Activated CD4-positive, alpha-beta T cell treated with anti-CD3 and anti-CD28 coated beads, Interleukin-2, amount 10 ng/mL, durations not matched to agents 7 days and 5 days (primary cell): ENCODE measurements at regions not wholly inside any gene's neighbourhood (a gene's known extent, or its start where the extent isn't known, plus 50 kb on each side); places are given as distances from the start of the nearest gene placed in this dataset.

ENCODE experiments used
- CTCF ChIA-PET: fragments of 350-600 bp; sonication (Branson Sonifier 250); formaldehyde crosslinking; loops from one replicate; lab custom pipeline; 2021; ENCODE audit warnings: antibody characterized with exemption; lab: Charles Lee
- POLR2A ChIA-PET: fragments of 350-600 bp; sonication (Branson Sonifier 250); formaldehyde crosslinking; loops from one replicate; lab custom pipeline; 2021; ENCODE audit warnings: antibody characterized with exemption; lab: Charles Lee
- DNase-seq: peaks from one replicate; pipeline ENCODE4 v3.0.0-alpha.2; 2020
- H3K27ac Mint-ChIP-seq: one replicate; pipeline ENCODE4 v1.8.0; 2021; ENCODE audit warnings: mild to moderate bottlenecking, moderate library complexity, mixed read lengths
- H3K27me3 Mint-ChIP-seq: one replicate; pipeline ENCODE4 v1.8.0; 2021; ENCODE audit warnings: mixed read lengths
- H3K36me3 Mint-ChIP-seq: one replicate; pipeline ENCODE4 v1.8.0; 2021; ENCODE audit warnings: low read depth, mixed read lengths
- H3K4me1 Mint-ChIP-seq: one replicate; pipeline ENCODE4 v1.8.0; 2021; ENCODE audit warnings: mixed read lengths
- H3K4me3 Mint-ChIP-seq: one replicate; pipeline ENCODE4 v1.8.0; 2021; ENCODE audit warnings: mild to moderate bottlenecking, moderate library complexity, mixed read lengths
- H3K9me3 Mint-ChIP-seq: one replicate; pipeline ENCODE4 v1.8.0; 2021; ENCODE audit warnings: mixed read lengths

GRCh38 chr12:67449591-67450052 is 180.5 kb downstream of the CAND1 start:
- H3K36me3 Mint-ChIP-seq = peaks cover 8% of the 10 kb centered on the region
- ChIA-PET CTCF (interaction anchor here (1.5 kb wide), 1 partner anchor 12 kb away, joined by 4 read pairs; no protein-coding TSS in a partner anchor), POLR2A (no interaction called here)
- H3K9me3 Mint-ChIP-seq = peaks cover 8% of the 10 kb centered on the region
- peak overlapping the region; percentile 71 for H3K27ac Mint-ChIP-seq
- H3K27me3 Mint-ChIP-seq = peaks cover 12% of the 10 kb centered on the region
- H3K4me3 Mint-ChIP-seq = no peak overlapping the region
- DNase-seq = peak; percentile 8
- peaks cover 28% of the 10 kb centered on the region for H3K4me1 Mint-ChIP-seq

- Mint-ChIP-seq H3K4me1 (peaks cover 28% of the 10 kb centered on the region), H3K27me3 (peaks cover 14% of the 10 kb centered on the region), H3K4me3 (no peak overlapping the region), H3K9me3 (peaks cover 8% of the 10 kb centered on the region), H3K27ac (no peak overlapping the region), H3K36me3 (peaks cover 8% of the 10 kb centered on the region)
- DNase-seq = no peak
- POLR2A ChIA-PET = no interaction called here
- CTCF ChIA-PET = interaction anchor here (0.6 to 1.5 kb wide), 2 partner anchors 11 to 13 kb away, joined by 3 to 4 read pairs; no protein-coding TSS in a partner anchor
Measured at GRCh38 chr12:67450441-67450840, 181.3 kb downstream of the CAND1 start.

- H3K27me3 Mint-ChIP-seq = peaks cover 19% of the 10 kb centered on the region
- H3K9me3 Mint-ChIP-seq = peaks cover 8% of the 10 kb centered on the region
- DNase-seq = no peak
- CTCF ChIA-PET = interaction anchor here (0.6 kb wide), 1 partner anchor 12 kb away, joined by 3 read pairs; no protein-coding TSS in a partner anchor
- no peak overlapping the region for H3K27ac Mint-ChIP-seq
- H3K4me1 Mint-ChIP-seq = peaks cover 28% of the 10 kb centered on the region
- POLR2A ChIA-PET = no interaction called here
- H3K36me3 Mint-ChIP-seq = peaks cover 8% of the 10 kb centered on the region
- H3K4me3 Mint-ChIP-seq = no peak overlapping the region
Measured at GRCh38 chr12:67451206-67451605, 182.0 kb downstream of the CAND1 start.

- no peak overlapping the region for H3K4me3 Mint-ChIP-seq
- peaks cover 21% of the 10 kb centered on the region for H3K27me3 Mint-ChIP-seq
- peaks cover 8% of the 10 kb centered on the region for H3K9me3 Mint-ChIP-seq
- POLR2A ChIA-PET = no interaction called here
- DNase-seq = no peak
- peaks cover 8% of the 10 kb centered on the region for H3K36me3 Mint-ChIP-seq
- H3K27ac Mint-ChIP-seq = no peak overlapping the region
- peaks cover 28% of the 10 kb centered on the region for H3K4me1 Mint-ChIP-seq
- CTCF ChIA-PET = no interaction called here
Measured at GRCh38 chr12:67452119-67452805, 183.1 kb downstream of the CAND1 start.

DNA sequence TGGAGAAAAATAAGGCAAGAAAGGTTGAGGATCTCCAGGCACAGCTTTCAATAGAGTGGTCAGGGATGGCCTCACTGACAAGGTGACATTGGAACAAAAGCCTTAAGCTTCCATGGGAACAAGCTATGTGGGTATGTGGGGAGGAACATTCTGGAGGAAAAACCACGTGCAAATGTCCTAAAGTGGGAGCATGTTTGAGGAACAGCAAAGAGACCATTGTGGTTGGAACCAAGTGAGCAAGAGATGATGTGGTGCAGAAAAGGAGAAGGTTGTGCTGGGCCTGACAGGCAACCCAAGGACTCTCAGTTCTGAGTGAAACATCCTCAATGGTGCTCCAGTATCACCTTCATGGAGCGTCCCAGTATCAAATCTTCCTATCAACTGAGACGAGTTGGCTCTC is 184.0 kb downstream of the CAND1 start:
- Mint-ChIP-seq H3K4me1 (peaks cover 28% of the 10 kb centered on the region), H3K27me3 (peaks cover 19% of the 10 kb centered on the region), H3K4me3 (no peak overlapping the region), H3K36me3 (peaks cover 8% of the 10 kb centered on the region), H3K27ac (no peak overlapping the region), H3K9me3 (peaks cover 8% of the 10 kb centered on the region)
- POLR2A ChIA-PET = no interaction called here
- CTCF ChIA-PET = no interaction called here
- no peak for DNase-seq

DNA sequence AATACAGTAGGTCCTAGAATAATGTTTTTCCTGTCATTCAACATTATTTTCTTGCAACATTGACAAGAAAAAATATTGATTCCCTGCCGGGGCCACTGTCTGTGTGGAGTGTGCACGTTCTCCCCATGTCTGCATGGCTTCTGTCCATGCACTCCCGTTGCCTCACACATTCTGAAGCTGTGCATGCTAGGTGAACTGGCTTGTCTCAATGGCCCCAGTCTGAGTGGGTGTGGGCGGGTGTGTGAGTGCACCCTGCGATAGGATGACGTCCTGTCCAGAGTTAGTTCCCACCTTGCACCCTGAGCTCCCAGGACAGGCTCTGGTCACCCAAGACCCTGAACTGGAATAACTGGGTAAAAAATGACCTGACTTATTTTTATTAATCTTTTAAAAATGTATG is 186.1 kb downstream of the CAND1 start:
- ChIA-PET CTCF (no interaction called here), POLR2A (no interaction called here)
- Mint-ChIP-seq H3K9me3 (peaks cover 8% of the 10 kb centered on the region), H3K27ac (no peak overlapping the region), H3K27me3 (peaks cover 23% of the 10 kb centered on the region), H3K36me3 (no peaks in the 10 kb centered on the region), H3K4me3 (no peak overlapping the region), H3K4me1 (peaks cover 15% of the 10 kb centered on the region)
- no peak for DNase-seq

DNA sequence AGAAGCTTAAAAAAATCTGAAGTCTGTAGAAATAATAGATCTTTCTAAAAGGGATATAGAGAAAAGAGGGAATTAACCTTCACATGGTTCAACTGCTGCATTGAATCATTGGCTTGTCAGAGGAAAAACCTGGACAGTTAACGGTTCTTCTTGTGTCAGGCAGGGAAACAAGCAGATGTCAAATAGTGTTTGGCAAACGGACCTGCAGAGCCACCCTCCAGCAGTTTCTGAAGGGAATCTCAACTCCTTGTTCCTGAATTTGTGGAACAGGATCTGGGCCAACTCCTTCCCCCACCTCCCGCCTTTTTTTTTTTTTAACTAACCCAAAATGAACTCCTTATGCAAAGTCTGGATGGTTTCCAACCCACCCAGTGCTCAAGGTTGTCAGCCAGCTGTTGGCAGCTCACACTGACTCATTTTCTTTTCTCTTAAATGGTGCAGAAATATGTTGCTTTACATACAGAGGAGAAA is 187.3 kb downstream of the CAND1 start:
- Mint-ChIP-seq H3K27me3 (peaks cover 23% of the 10 kb centered on the region), H3K4me1 (peaks cover 9% of the 10 kb centered on the region), H3K9me3 (peaks cover 5% of the 10 kb centered on the region), H3K27ac (no peak overlapping the region), H3K4me3 (no peak overlapping the region), H3K36me3 (no peaks in the 10 kb centered on the region)
- ChIA-PET POLR2A (interaction anchor here (0.6 kb wide), 1 partner anchor 480 kb away, joined by 3 read pairs; no protein-coding TSS in a partner anchor), CTCF (no interaction called here)
- DNase-seq = no peak

GRCh38 chr12:67457136-67457535 is 188.0 kb downstream of the CAND1 start:
- no peak overlapping the region for H3K27ac Mint-ChIP-seq
- peaks cover 4% of the 10 kb centered on the region for H3K4me1 Mint-ChIP-seq
- CTCF ChIA-PET = no interaction called here
- DNase-seq = no peak
- H3K4me3 Mint-ChIP-seq = no peak overlapping the region
- H3K9me3 Mint-ChIP-seq = peaks cover 3% of the 10 kb centered on the region
- H3K27me3 Mint-ChIP-seq = peaks cover 23% of the 10 kb centered on the region
- no peaks in the 10 kb centered on the region for H3K36me3 Mint-ChIP-seq
- POLR2A ChIA-PET = no interaction called here

- H3K27ac Mint-ChIP-seq = no peak overlapping the region
- H3K4me3 Mint-ChIP-seq = no peak overlapping the region
- ChIA-PET POLR2A (no interaction called here), CTCF (interaction anchor here (1.1 kb wide), 2 partner anchors 11 to 18 kb away, joined by 3 read pairs; no protein-coding TSS in a partner anchor)
- DNase-seq = no peak
- H3K27me3 Mint-ChIP-seq = peaks cover 22% of the 10 kb centered on the region
- H3K4me1 Mint-ChIP-seq = no peaks in the 10 kb centered on the region
- no peaks in the 10 kb centered on the region for H3K9me3 Mint-ChIP-seq
- no peaks in the 10 kb centered on the region for H3K36me3 Mint-ChIP-seq
Measured at GRCh38 chr12:67457778-67458665, 188.9 kb downstream of the CAND1 start.

DNA sequence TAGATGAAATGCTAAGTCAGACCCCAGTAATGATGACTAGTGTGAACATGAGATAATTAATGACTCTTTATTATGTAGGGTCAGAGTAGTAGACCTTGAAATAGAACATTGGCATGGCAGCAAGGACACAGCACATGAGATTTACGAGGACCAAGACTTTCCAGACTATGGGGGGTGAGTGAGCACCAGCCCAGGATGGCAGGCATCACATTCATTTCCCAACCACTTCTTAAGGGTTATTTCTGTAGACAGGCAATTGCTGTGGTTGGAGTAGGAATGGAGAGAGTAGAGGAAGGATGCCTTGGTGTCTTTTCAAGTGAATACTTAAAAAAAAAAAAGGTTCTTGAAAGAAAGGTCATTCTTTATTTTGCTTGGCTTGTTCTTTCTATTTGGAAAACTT is 189.4 kb upstream of the DYRK2 start:
- no peaks in the 10 kb centered on the region for H3K36me3 Mint-ChIP-seq
- no peaks in the 10 kb centered on the region for H3K9me3 Mint-ChIP-seq
- no peak for DNase-seq
- H3K27ac Mint-ChIP-seq = no peak overlapping the region
- H3K4me3 Mint-ChIP-seq = no peak overlapping the region
- peaks cover 18% of the 10 kb centered on the region for H3K27me3 Mint-ChIP-seq
- no peaks in the 10 kb centered on the region for H3K4me1 Mint-ChIP-seq
- ChIA-PET POLR2A (no interaction called here), CTCF (no interaction called here)

GRCh38 chr12:67459578-67459977 is 189.0 kb upstream of the DYRK2 start:
- Mint-ChIP-seq H3K36me3 (no peaks in the 10 kb centered on the region), H3K4me1 (no peaks in the 10 kb centered on the region), H3K27me3 (peaks cover 17% of the 10 kb centered on the region), H3K27ac (no peak overlapping the region), H3K9me3 (no peaks in the 10 kb centered on the region), H3K4me3 (no peak overlapping the region)
- CTCF ChIA-PET = no interaction called here
- no peak for DNase-seq
- POLR2A ChIA-PET = no interaction called here

DNA sequence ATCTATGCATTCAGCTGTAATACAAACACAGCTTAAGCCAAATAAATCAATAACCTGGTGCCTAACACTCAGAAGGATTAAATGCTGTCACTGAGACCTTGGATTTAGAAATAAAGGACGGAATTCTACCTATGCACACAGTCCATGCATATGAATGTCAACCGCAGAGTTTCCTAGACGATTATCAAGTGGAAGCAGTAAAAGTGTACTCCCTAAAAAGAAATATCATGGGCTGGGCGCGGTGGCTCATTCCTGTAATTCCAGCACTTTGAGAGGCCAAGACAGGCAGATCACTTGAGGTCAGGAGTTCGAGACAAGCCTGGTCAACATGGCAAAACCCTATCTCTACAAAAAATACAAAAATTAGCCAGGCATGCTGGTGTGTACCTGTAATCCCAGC is 188.2 kb upstream of the DYRK2 start:
- Mint-ChIP-seq H3K36me3 (no peaks in the 10 kb centered on the region), H3K4me3 (no peak overlapping the region), H3K4me1 (no peaks in the 10 kb centered on the region), H3K27ac (no peak overlapping the region), H3K9me3 (peaks cover 2% of the 10 kb centered on the region), H3K27me3 (peaks cover 18% of the 10 kb centered on the region)
- ChIA-PET CTCF (no interaction called here), POLR2A (no interaction called here)
- DNase-seq = no peak
